Uterus (tissue), 3 donors: ENCODE measurements at regions not wholly inside any gene's neighbourhood (a gene's known extent, or its start where the extent isn't known, plus 50 kb on each side); places are given as distances from the start of the nearest gene placed in this dataset.
"Not testable (repeated sequence)": the region's sequence is repeated elsewhere in the genome, so short reads cannot be mapped to it uniquely, and the experiment has no call there.

ENCODE experiments used
- DNase-seq, 2 donors: peaks; one replicate each; pipeline ENCODE4 v3.0.0-alpha.2; 2019 to 2020
- H3K27ac ChIP-seq, 2 donors: fragments of 200-600 bp; sonication (generic); 1 replicate in 1 of 2; 2 replicates in 1 of 2; pipeline ENCODE4 v1.5.1; 2016 to 2018
- H3K27me3 ChIP-seq, 2 donors: fragments of 200-600 bp; sonication (generic); one replicate each; pipeline ENCODE4 v1.5.1; 2018 to 2019; ENCODE audit warnings: control low read depth in 1 of 2
- H3K36me3 ChIP-seq, 2 donors: fragments of 200-600 bp; sonication (generic); one replicate each; pipeline ENCODE4 v1.5.1; 2019; ENCODE audit warnings: control low read depth in 1 of 2
- H3K4me1 ChIP-seq, 2 donors: fragments of 200-600 bp; sonication (generic); one replicate each; pipeline ENCODE4 v1.5.1; 2018 to 2019; ENCODE audit warnings: control low read depth in 1 of 2
- H3K4me3 ChIP-seq, 2 donors: fragments of 200-600 bp; sonication (generic); 1 replicate in 1 of 2; 2 replicates in 1 of 2; pipeline ENCODE4 v1.5.1; 2018 to 2019; ENCODE audit warnings: mild to moderate bottlenecking in 1 of 2
- H3K9me3 ChIP-seq, 2 donors: fragments of 200-600 bp; sonication (generic); one replicate each; pipeline ENCODE4 v1.5.1; 2019; ENCODE audit warnings: control low read depth in 1 of 2
- POLR2A ChIP-seq, 2 donors: fragments of 450-650 bp; IDR thresholded peaks; one replicate each; pipeline ENCODE4 v1.6.1; 2016; ENCODE audit warnings: antibody characterized with exemption in 2 of 2, mild to moderate bottlenecking in 1 of 2, moderate library complexity in 1 of 2
- intact Hi-C: fragments of 100-400 bp; cut with DNase I; formaldehyde crosslinking; loops from one replicate; pipeline ENCODE4 v1.15.1; 2023; ENCODE audit warnings: low total_unique reads
- TF ChIP-seq, protein P1 (sequence below), 4 experiments: fragments of 200-600 bp in 2 of 4; fragments of 450-650 bp in 2 of 4; sonication (generic) in 2 of 4; IDR thresholded peaks; one replicate each; pipeline ENCODE4 v1.5.1; 2016 to 2019; ENCODE audit warnings: antibody characterized with exemption in 4 of 4, mild to moderate bottlenecking in 2 of 4, moderate library complexity in 1 of 4
- donor health status: DM: yes; HTN: yes; CAD: no.

GRCh38 chrX:41026702-41027078 is 58.6 kb upstream of the USP9X start:
- intact Hi-C loops, result no loop called here
- Histone ChIP-seq H3K27me3 (no peaks in the 10 kb centered on the region), H3K36me3 (no peaks in the 10 kb centered on the region), H3K4me3 (no peak overlapping the region), H3K9me3 (no peaks in the 10 kb centered on the region), H3K27ac (peak overlapping the region; percentile 36 to 56), H3K4me1 (no peaks in the 10 kb centered on the region)
- no peak for DNase-seq
- TF ChIP-seq POLR2A (IDR thresholded peaks at IDR 0.05), result no peak
- TF ChIP-seq, protein P1, sequence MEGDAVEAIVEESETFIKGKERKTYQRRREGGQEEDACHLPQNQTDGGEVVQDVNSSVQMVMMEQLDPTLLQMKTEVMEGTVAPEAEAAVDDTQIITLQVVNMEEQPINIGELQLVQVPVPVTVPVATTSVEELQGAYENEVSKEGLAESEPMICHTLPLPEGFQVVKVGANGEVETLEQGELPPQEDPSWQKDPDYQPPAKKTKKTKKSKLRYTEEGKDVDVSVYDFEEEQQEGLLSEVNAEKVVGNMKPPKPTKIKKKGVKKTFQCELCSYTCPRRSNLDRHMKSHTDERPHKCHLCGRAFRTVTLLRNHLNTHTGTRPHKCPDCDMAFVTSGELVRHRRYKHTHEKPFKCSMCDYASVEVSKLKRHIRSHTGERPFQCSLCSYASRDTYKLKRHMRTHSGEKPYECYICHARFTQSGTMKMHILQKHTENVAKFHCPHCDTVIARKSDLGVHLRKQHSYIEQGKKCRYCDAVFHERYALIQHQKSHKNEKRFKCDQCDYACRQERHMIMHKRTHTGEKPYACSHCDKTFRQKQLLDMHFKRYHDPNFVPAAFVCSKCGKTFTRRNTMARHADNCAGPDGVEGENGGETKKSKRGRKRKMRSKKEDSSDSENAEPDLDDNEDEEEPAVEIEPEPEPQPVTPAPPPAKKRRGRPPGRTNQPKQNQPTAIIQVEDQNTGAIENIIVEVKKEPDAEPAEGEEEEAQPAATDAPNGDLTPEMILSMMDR (IDR thresholded peaks at IDR 0.05), result no peak

DNA sequence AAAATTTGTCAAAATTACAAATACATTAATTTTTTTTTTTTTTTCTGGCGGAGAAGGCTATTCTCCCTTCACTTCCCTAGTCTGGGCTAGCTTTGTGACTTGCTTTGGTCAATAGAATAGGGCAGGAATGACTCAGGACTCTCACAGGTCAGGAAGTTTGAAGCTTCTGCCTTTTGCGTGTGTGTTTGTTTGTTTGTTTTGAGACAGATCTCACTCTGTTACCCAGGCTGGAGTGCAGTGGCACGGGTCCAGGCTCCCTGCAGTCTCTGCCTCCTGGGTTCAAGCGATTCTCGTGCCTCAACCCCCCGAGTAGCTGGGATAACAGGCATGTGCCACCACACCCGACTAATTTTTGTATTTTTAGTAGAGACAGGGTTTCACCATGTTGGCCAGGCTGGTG is 55.9 kb upstream of the USP9X start:
- TF ChIP-seq, protein P1 (IDR thresholded peaks at IDR 0.05), result no peak
- TF ChIP-seq POLR2A (IDR thresholded peaks at IDR 0.05), result no peak
- Histone ChIP-seq H3K4me1 (no peaks in the 10 kb centered on the region), H3K4me3 (no peak overlapping the region), H3K36me3 (no peaks in the 10 kb centered on the region), H3K9me3 (no peaks in the 10 kb centered on the region), H3K27me3 (no peaks in the 10 kb centered on the region), H3K27ac (no peak overlapping the region)
- DNase-seq, result no peak
- intact Hi-C loops, result no loop called here

DNA sequence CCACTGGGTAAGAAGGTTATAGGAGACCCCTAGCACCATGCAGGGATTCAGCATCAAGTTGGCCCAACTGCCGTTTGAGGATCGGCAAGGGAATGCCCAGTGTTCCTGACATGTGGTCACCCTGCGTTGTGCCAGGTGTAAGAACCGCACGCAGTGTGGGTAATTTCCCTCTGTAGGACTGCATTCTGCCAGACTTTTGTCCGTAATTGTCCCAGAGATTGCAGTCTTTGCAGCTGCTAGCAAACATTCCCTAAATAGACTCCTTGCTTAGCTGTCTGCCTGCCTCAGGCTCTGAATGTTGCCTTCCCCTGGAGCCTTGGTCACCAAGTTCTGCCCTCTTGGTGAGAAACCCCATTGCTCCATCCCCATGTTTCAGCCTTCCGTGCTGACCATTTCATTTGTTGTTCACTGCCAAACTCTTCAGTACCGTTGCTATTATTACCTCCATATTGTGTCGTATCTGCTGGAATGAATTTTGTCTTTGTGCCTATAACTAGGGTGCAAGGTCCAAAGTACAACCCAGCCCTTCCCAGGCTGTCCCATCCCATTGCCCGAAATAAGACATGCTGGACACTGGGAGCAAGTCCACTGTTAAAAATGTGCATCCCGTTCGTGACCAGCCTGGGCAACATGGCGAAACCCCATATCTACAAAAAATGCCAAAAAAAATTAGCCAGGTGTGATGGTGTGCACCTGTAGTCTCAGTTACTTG is 53.8 kb upstream of the USP9X start:
- Histone ChIP-seq H3K36me3 (no peaks in the 10 kb centered on the region), H3K9me3 (no peaks in the 10 kb centered on the region), H3K4me3 (no peak overlapping the region), H3K4me1 (no peaks in the 10 kb centered on the region), H3K27me3 (no peaks in the 10 kb centered on the region), H3K27ac (no peak overlapping the region)
- intact Hi-C loops, result no loop called here
- DNase-seq, result no peak
- no peak for TF ChIP-seq POLR2A (IDR thresholded peaks at IDR 0.05)
- TF ChIP-seq, protein P1 (IDR thresholded peaks at IDR 0.05), result no peak

DNA sequence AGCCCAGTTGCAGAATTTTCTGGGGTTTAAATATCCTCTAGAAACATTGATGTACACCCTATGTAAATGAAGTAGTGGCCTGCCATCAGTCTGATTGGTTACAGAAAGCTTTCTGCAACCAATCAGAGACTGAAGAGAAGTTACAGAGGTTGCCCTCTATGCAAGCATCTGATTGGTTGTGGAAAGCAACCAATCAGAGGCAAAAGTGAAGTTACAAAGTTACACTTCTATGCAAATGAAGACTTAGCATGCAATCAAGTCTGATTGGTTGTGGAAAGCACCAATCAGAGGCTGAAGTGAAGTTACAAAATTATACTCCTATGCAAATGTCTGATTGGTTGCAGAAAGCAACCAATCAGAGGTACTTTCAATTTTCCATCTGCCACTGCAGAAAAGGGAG is 51.9 kb upstream of the USP9X start:
- intact Hi-C loops, result no loop called here
- Histone ChIP-seq H3K4me1 (no peaks in the 10 kb centered on the region), H3K27ac (no peak overlapping the region), H3K9me3 (no peaks in the 10 kb centered on the region), H3K36me3 (no peaks in the 10 kb centered on the region), H3K4me3 (no peak overlapping the region), H3K27me3 (no peaks in the 10 kb centered on the region)
- DNase-seq, result no peak
- TF ChIP-seq POLR2A (IDR thresholded peaks at IDR 0.05), result no peak
- TF ChIP-seq, protein P1 (IDR thresholded peaks at IDR 0.05), result no peak

GRCh38 chrX:41034902-41035301 is 50.3 kb upstream of the USP9X start:
- H3K27me3 ChIP-seq, H3K4me1 ChIP-seq, H3K36me3 ChIP-seq, DNase-seq, H3K27ac ChIP-seq, H3K4me3 ChIP-seq, H3K9me3 ChIP-seq, intact Hi-C loops: not testable (repeated sequence)
